ENCODE measurements at regions not wholly inside any gene's neighbourhood (a gene's known extent, or its start where the extent isn't known, plus 50 kb on each side); places are given as distances from the start of the nearest gene placed in this dataset.

DNA sequence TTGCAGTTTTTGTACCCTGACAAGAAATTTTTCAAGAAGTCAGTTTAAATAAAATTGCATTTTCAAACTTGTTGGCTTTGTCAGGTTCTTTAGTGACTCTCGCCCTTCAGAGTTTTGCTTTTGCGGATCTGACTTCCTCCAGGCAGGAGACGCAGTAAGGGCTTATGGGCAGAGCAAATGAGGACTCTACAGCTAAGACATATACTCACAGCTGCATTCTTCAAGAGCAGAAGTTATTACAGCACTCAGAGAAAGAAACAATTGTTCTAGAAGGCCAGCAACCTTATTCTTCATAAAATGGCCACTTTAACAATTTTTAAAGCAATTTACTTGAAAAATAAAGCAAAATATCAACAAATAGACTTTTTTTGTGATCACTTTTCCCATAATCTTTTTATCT is 438.8 kb upstream of the THRB start:
- DNase-seq = no peak

- DNase-seq = peak in 1 of 2 donors; percentile 13
Observed at GRCh38 chr3:24936574-24936973, 441.9 kb upstream of the THRB start.

GRCh38 chr3:24937228-24937627 is 442.6 kb upstream of the THRB start:
- DNase-seq = peak; percentile 46 to 65

- no peak for DNase-seq
Observed at GRCh38 chr3:24937780-24938179, 443.1 kb upstream of the THRB start.

DNA sequence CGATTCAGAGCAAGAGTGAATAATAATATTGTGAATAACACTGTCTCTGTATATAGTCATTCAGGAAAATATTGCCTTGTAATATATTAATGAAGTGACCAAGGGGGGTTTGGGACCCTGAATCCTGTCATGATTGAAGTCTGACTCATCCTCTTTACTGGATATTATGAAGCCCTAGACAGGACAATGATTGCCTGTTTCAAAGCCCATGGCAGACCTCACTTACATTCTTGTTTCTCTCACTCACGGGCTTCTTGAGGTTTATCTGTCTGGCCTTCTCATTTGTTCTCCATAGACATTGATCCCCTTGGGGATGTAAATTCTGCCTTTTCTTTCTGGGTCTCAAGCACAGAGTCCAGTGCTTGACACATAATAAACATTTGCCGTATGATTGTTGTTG is 449.3 kb upstream of the THRB start:
- DNase-seq = no peak

DNA sequence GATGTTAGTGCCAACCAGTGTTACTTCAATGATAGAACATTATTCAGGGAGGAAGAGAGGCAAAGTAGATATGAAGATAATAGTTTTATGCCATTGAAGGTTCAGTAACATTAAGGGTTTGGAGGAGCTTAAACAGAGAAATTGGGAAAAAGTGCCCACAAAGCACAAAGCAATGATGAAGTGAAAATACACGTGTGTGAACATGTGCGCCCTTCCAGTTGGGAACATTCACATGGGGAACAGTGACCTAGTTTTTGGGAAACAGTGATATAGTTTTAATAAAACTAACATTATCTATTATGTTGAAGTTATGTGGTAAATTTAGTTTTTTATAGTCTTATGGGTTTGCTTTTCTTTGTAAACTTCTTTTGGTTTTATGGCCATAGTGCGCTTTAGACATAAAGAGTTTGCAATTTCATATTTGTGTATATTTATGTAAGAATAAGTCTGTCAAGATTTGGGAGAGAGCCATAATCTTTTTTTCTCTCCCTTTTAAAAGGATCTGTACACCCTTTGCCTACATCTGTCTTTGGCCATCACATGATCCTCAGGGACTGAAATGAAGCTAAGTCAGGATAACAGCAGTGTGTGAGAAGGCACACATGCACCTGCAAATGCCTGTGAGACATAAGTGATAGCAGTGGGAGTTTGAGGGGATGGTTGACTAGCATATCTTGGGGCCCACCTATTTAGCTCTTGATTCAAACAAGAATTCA is 450.3 kb upstream of the THRB start:
- DNase-seq = no peak

- DNase-seq = no peak
Observed at GRCh38 chr3:24945563-24945962, 450.9 kb upstream of the THRB start.

GRCh38 chr3:24947103-24947502 is 452.5 kb upstream of the THRB start:
- no peak for DNase-seq

DNA sequence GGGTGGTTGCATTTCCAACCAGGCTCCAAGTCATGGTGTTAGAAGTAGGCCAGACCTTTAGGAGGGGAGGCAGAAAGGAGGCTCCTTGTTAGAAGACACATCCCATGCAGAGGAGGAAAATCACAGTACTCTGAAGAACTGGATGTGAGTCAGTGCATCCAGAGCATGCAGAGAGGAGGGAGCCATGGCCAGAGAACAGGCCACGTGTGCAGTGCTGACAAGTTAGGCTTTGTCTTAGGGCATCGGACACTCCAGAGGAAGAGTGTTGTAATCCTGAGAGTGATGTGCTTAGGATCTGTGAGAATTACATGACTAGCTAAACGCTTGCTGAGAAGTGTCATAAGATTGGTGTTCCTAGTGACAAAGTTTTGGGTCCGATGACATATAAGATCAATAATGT is 456.5 kb upstream of the THRB start:
- DNase-seq = no peak

- DNase-seq = no peak
Observed at GRCh38 chr3:24952388-24952787, 457.7 kb upstream of the THRB start.

DNA sequence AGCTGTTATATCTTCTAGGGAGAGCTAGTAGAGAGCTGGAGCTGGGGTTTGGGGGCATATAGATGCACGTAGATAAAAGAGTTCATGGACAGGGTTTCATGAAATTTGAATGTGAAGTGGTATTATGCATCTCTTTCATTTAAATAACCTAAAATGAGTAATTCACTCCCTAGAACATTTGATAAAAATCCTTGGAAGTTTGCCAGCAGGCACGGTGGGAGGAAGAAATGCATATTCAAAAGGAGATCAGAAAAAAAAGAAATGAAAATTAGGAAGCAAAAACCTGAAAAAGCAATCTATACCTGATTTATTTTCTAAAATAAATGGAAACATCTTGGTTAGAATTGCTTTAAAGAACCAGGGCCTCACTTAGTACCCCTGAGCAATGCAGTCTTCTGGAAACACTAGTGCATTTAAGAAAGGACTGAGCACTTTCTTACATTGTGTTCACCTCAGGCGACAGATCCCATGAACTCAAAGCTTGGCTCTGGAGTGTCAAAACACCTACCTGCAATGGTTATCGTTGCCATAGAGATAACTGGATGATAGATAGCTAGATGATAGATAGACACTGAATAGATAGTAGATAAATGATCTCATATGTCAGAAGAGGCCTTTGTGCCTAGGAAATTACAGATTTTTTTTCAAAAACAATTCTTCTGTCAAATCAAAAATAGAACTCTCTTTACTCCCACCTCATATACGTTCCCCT is 458.6 kb upstream of the THRB start:
- no peak for DNase-seq

- no peak for DNase-seq
Observed at GRCh38 chr3:24956613-24957012, 462.0 kb upstream of the THRB start.

DNA sequence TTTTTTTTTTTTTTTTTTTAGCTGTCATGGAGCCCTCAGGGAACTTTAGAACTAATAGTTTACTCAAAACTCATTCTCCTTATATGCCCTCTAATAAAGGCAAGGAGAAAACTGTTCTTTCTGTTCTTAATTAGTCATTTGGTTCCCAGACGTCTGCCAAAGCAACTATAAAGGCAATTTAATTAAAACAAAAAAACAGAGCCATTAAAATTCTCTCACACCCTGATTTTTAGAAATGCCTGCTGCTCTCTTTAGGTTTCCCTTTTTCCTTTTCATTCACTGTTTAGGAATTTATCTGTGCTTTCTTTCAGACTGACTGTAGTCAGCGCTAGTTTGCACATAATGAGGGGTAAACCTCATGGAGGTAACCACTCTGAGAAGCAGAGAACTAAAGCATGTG is 463.6 kb upstream of the THRB start:
- no peak for DNase-seq

- DNase-seq = no peak
Observed at GRCh38 chr3:24958910-24959447, 464.3 kb upstream of the THRB start.

DNA sequence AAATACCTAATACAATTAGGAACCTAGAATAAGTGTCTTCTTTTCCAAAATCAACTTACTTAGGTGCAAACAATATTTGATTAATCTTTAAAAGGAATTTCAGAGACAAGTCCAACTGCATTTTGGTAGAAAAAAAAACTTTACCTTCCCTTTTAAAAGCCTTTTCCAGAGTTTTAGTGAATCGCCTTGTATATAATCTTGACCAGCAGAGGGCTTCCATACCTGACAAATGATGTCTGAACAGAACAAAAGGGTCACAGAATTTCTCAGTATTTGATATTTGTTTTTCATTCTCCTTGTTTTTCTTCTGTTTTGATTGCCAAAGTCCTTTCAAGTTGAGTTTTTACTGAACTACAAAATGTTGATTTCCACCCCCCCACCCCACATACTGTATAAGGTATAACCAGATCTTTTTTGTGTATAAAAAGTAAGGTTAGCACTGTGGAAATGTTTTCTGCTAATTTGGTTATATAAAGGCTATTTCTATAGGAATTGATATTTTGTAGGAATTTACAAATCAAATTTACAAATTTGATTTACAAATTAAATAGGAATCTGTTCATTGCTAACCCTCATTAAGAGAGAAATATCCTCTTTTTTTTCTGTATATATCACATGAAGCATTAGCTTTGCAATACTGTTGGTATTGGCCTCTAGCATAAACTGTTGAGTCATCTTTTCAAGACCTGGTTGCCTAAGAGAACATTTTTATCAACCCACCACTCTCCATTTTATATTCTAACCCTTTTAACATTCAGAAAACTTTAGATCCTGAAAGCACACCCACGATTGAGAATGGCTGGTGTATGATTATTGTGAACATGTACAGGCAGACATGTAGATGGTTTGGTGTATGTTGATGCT is 464.1 kb upstream of the RARB start:
- DNase-seq = peak; percentile 12 to 30

DNA sequence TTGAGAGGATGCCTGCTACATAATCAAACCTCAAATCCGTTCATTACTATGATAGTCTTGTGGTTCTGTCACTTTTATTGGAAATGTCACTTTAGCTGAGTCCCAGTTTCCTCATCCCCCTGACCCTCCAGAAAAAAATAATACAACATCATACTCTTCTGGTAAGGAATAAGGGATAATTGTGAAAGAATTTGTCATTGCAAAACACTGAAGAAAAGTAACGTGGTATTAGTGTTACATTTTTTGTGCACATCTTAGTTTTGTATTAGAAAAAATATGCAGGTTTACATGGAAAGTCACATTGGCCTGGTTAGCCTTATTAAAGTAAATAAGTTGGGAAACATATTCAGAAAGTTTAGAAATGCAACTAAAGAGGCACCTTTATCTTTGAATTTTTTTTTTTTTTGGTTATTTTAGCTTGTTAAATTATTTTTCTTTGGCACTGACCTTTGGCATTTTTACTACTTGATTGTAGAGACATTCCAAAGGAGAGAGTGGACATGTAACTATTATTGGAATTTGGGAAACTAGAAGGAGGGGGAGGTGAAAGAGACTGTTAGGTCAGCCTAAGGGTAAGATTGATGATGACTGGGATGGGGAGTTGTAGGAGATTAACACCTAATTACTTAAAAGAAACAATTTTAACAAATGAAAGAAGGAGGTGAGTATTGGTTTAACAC is 462.2 kb upstream of the RARB start:
- DNase-seq = no peak

- no peak for DNase-seq
Observed at GRCh38 chr3:24968036-24968435, 460.0 kb upstream of the RARB start.

GRCh38 chr3:24972491-24972890 is 455.6 kb upstream of the RARB start:
- no peak for DNase-seq

DNA sequence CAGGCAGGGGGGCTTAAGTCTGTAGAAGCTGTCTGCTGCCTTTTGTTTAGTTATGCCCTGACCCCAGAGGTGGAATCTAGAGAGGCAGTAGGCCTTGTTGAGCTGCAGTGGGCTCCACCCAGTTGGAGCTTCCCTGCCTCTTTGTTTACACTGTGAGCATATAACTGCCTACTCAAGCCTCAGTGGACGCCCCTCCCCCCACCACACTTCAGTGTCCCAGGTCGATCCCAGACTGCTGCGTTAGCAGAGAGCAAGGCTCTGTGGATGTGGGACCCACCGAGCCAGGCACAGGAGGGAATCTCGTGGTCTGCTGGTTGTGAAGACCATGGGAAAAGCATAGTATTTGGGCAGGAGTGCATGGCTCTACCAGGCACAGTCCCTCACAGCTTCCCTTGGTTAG is 446.8 kb upstream of the RARB start:
- no peak for DNase-seq

GRCh38 chr3:24981924-24982323 is 446.1 kb upstream of the RARB start:
- no peak for DNase-seq

- no peak for DNase-seq
Observed at GRCh38 chr3:24985668-24986067, 442.4 kb upstream of the RARB start.

DNA sequence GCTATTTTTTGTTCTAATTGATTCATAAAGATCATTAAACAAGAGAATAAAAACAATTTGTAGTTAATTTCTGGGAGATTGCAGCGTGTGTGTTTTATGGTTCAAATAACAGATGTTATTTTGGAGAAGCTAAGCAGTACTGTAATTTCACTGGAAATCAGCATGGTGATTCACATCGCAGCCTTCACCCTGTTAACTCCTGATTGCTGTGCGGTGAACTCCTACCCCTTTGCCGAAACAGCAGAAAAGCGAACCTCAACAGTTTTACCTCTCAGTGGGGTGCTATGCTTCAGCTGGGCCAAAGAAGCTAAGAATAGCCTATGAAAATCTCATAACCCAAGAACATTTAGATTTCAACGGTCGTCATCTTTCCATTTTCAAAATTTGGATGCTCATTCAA is 441.5 kb upstream of the RARB start:
- DNase-seq = no peak
